SK-N-MC (cell line): ENCODE measurements at regions not wholly inside any gene's neighbourhood (a gene's known extent, or its start where the extent isn't known, plus 50 kb on each side); places are given as distances from the start of the nearest gene placed in this dataset.

Experiments used
- DNase-seq: peaks from one replicate; pipeline ENCODE4 v3.0.0-alpha.2; 2011; ENCODE audit warnings: low read depth, low spot score
- H3K27ac ChIP-seq: fragments of 200-600 bp; sonication (generic); 2 replicates; pipeline ENCODE4 v1.5.1; 2016; ENCODE audit warnings: mixed run types
- H3K36me3 ChIP-seq: fragments of 200-600 bp; sonication (generic); 2 replicates; pipeline ENCODE4 v1.6.1; 2017; ENCODE audit warnings: antibody characterized with exemption, low read length, mixed read lengths; ENCODE audit not compliant: insufficient read depth
- H3K4me3 ChIP-seq: fragments of 200-600 bp; sonication (generic); 2 replicates; pipeline ENCODE4 v1.5.1; 2016
- H3K9ac ChIP-seq: fragments of 200-600 bp; sonication (generic); 2 replicates; pipeline ENCODE4 v1.8.0; 2017; ENCODE audit warnings: mixed run types, mixed read lengths; ENCODE audit not compliant: insufficient read length
- H3K9me3 ChIP-seq: fragments of 200-600 bp; sonication (generic); 2 replicates; pipeline ENCODE4 v1.6.1; 2017; ENCODE audit warnings: low read depth, mild to moderate bottlenecking, antibody characterized with exemption, low read length, moderate library complexity, mixed read lengths
- EZH2 ChIP-seq: fragments of 200-600 bp; sonication (generic); IDR thresholded peaks from one replicate; pipeline ENCODE4 v1.6.1; 2017; ENCODE audit warnings: antibody characterized with exemption
- FOXP2 ChIP-seq: optimal IDR thresholded peaks from 2 replicates; pipeline ENCODE3; 2011; ENCODE audit warnings: mild to moderate bottlenecking, moderate library complexity; ENCODE audit not compliant: insufficient read depth; ENCODE audit errors: extremely low read length, control extremely low read depth
- POLR2AphosphoS5 ChIP-seq: IDR thresholded peaks from 2 replicates; pipeline ENCODE4 v1.6.1; 2012; ENCODE audit warnings: mild to moderate bottlenecking, low read depth, low read length, borderline replicate concordance

DNA sequence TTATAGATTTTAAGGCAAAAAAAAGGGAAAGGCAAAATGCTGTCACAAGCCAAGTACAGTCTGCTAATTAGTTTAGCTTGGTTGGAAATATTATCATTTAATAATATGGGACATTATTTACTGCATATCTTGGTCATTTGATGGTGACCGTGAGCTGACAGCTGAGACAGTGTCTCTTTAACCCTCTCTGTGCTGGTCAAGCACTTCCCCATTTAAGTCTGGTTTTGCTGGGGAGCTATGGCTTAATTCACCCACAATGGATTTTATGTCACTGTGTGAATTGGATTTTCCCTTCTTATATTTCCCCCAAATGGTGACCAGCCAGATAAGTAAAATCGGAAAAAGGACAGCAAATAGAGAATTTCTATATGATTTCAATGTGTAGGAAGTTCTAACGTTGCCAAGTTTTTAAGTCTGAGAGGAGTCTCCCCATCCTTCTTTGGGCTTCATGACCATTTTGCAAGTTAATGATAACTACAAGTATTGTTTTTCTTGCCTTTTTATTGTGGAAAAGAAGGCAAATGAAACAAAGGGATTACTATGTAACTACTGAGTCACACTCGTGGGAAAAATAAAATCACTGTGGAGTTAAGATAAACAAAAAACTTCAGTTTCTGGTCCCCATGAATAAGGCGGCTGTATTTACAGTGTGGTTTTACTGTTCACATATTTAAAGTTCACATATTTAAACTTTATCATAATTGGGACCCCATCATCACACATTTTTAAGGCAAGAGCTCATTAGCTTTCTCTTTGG, 373.5 kb downstream of the NR2F2 start:
- Histone ChIP-seq H3K9me3 (no peaks in the 10 kb centered on the region), H3K4me3 (no peak overlapping the region), H3K36me3 (no peaks in the 10 kb centered on the region), H3K27ac (no peak overlapping the region), H3K9ac (no peak overlapping the region)
- TF ChIP-seq EZH2, result no peak
- TF ChIP-seq FOXP2, result no peak
- TF ChIP-seq POLR2AphosphoS5, result no peak
- no peak for DNase-seq

DNA sequence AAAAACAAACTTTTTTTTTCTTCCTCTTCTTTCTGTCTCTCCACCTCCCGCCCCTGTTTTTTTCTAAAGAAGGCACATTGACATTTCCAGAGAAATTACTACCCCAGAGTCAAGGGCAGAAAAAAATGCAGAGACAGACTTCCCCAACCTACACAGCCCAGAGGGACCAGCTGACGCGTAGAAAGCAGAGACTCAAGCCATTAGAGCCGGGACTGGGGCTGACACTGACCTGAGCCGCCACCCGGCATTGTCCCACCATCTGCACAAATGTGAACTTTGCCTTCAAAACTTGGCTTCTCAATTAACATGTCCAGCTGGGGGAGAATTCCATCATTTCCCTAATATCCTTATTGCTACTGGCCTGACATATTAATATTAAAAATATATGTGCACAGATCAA, 385.6 kb downstream of the NR2F2 start:
- DNase-seq, result no peak
- Histone ChIP-seq H3K27ac (no peak overlapping the region), H3K36me3 (no peaks in the 10 kb centered on the region), H3K4me3 (no peak overlapping the region), H3K9me3 (no peaks in the 10 kb centered on the region), H3K9ac (no peak overlapping the region)
- TF ChIP-seq FOXP2, result no peak
- TF ChIP-seq POLR2AphosphoS5, result no peak
- no peak for TF ChIP-seq EZH2

DNA sequence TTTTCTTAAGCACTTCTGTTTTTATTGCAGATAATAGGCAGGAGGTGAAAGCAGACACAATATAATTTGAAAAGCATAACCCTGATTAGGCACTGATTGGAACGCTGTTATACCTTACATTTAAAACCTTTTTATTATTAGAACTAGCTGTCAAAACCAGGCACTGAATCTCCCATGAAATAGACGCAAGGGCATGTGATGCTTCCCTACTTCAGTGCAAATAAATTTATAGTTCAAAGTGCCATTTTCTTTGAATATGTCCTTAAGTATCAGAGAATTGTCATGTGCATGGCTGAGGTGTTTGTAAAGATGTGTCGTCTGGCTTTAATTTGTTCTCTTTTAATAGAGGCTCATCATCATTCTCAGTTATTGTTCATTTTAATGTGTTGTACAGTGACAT, 386.0 kb downstream of the NR2F2 start:
- no peak for DNase-seq
- no peak for TF ChIP-seq POLR2AphosphoS5

DNA sequence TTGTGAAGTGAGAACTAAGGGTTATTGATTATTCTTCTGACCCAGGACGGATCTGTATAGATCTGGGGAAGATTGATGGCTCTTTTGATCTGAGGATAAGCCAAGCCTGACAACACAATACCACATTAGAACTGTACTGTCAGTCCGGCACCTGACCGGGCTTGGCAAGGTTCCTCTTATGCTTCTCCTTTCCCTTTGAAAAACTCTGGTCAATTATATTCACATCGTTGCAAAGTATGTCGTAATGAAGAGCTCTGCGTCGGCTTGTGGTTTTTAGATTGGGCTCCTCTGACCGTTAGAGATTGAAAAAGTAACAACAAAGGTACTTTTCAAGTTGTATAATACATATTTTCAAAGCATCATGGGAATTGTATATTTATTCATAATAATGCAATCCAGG, 389.8 kb downstream of the NR2F2 start:
- Histone ChIP-seq H3K27ac (no peak overlapping the region), H3K4me3 (no peak overlapping the region), H3K9me3 (no peaks in the 10 kb centered on the region), H3K9ac (no peak overlapping the region), H3K36me3 (no peaks in the 10 kb centered on the region)
- TF ChIP-seq EZH2 (no peak), FOXP2 (no peak), POLR2AphosphoS5 (no peak)
- DNase-seq, result no peak

More for the DNA sequence above, 386.0 kb downstream of the NR2F2 start:
- H3K27ac ChIP-seq, result no peak overlapping the region
- no peaks in the 10 kb centered on the region for H3K36me3 ChIP-seq
- no peak overlapping the region for H3K9ac ChIP-seq
- no peaks in the 10 kb centered on the region for H3K9me3 ChIP-seq
- no peak overlapping the region for H3K4me3 ChIP-seq

DNA sequence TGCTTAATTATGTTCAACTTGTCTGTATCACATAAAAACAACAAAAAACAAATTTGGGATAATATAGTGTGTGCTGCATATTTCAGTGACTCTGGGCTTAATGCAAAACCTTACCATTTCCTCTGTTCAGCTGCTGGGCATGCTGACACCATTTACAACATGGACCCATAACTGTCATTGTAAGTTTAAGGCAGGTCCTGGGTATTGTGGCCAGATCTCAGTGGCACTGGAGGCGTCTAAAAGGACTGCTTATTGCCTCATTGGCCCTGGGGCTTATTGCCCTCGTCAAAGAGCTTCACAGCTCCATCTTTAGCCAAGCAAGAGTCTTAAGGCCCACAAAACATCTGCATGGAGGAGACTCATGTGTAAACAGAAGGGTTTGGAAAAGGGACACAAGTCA, 390.2 kb downstream of the NR2F2 start:
- Histone ChIP-seq H3K27ac (no peak overlapping the region), H3K9me3 (no peaks in the 10 kb centered on the region), H3K36me3 (no peaks in the 10 kb centered on the region), H3K9ac (no peak overlapping the region), H3K4me3 (no peak overlapping the region)
- no peak for DNase-seq
- TF ChIP-seq EZH2 (no peak), FOXP2 (no peak), POLR2AphosphoS5 (no peak)

DNA sequence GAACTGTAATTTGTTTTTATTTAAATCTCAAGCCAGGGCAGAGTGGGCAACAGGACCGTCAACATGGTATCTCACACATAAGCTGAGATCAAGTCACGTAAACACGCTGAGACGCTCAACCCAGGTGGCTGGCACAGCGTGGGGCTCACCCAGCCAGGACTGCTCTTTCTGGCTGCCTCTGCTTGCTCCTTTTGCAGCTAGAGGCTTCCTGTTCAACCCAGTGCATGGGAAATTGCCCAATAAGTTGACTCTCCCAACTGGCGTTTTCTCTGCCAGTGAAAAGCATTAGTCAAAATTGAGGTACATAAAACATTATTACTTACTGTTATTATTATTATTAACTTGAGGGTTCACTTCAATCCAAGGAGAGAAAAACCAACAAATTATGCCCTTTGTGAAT, 398.1 kb downstream of the NR2F2 start:
- Histone ChIP-seq H3K4me3 (no peak overlapping the region), H3K36me3 (no peaks in the 10 kb centered on the region), H3K9ac (no peak overlapping the region), H3K27ac (no peak overlapping the region), H3K9me3 (no peaks in the 10 kb centered on the region)
- DNase-seq, result no peak
- TF ChIP-seq FOXP2, result no peak
- no peak for TF ChIP-seq POLR2AphosphoS5
- TF ChIP-seq EZH2, result no peak

DNA sequence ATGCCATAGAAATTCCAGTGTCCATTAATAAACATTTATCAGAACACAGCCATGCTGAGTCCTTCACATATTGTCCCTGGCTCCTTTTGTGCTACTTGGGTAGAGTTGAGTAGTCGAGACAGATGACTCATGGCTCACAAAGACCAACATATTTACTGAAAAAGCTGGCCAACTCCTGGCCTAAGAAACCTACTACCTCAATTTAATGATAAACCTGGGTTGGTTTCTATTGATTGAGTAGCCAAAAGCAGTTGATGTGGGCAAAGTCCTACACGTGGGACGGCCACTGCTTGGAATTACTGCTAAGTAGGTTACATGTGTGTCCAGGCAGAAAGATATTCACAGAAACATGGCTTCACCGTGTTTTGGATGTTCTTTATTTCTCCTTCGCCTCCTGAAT, 402.2 kb downstream of the NR2F2 start:
- no peak for DNase-seq
- no peak overlapping the region for H3K4me3 ChIP-seq
- no peak for TF ChIP-seq EZH2
- no peak for TF ChIP-seq POLR2AphosphoS5
- no peak for TF ChIP-seq FOXP2
- H3K9me3 ChIP-seq, result no peaks in the 10 kb centered on the region
- no peak overlapping the region for H3K27ac ChIP-seq
- H3K36me3 ChIP-seq, result no peaks in the 10 kb centered on the region
- no peak overlapping the region for H3K9ac ChIP-seq

DNA sequence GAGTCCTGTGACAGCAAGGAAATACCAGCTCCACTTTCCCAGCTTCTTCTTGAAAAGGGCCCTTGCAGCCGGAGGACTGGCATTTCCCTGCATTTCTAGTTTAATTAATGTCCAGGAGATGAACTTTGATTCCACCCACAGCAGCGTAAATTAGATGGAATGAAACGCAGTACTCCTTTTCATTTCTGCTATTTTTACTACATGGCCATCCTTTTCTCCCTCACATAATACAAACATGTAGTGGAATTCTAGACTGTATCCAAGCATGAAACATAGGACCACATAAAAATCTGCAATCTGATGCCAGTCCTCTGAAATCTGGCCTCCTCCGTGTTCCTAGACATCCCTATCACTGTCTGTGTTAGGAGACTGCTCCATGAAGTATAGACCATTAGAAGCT, 403.2 kb downstream of the NR2F2 start:
- Histone ChIP-seq H3K36me3 (no peaks in the 10 kb centered on the region), H3K4me3 (no peak overlapping the region), H3K27ac (no peak overlapping the region), H3K9me3 (no peaks in the 10 kb centered on the region), H3K9ac (no peak overlapping the region)
- DNase-seq, result no peak
- no peak for TF ChIP-seq EZH2
- TF ChIP-seq FOXP2, result no peak
- TF ChIP-seq POLR2AphosphoS5, result no peak

DNA sequence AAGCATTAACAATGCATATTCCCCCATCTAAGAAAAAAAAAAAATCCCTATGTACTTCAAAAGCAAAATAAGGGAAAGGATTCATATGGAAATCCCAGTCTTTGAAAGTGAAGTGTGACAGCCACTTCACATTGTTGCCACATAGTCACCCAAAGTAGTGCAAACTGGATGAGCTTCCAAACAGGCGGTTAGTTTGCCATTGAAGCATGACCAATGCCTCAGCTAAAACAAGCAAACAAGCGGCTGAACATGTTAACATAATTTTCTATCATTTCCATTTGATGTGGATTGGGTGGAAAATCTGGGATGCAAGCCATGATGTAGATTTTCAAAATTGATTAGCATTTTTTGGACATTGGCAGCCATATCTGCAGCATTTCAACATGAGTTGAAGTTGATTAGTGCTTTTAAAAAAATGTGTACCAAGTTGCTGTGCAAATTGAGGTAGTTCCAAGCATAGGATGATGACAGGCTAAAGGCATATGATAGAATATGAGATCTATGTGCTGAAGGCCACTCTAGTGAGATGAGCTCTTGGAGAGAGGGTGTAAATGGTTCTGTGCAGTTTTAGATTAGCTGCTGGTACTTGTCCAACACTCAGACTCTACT, 405.2 kb downstream of the NR2F2 start:
- Histone ChIP-seq H3K9me3 (no peaks in the 10 kb centered on the region), H3K36me3 (no peaks in the 10 kb centered on the region), H3K27ac (no peak overlapping the region), H3K9ac (no peak overlapping the region), H3K4me3 (no peak overlapping the region)
- DNase-seq, result no peak
- TF ChIP-seq EZH2 (no peak), FOXP2 (no peak), POLR2AphosphoS5 (no peak)
